ENCODE measurements at regions not wholly inside any gene's neighbourhood (a gene's known extent, or its start where the extent isn't known, plus 50 kb on each side); places are given as distances from the start of the nearest gene placed in this dataset.

GRCh38 chr6:3559561-3559960 is 102.7 kb upstream of the SLC22A23 start:
- TF ChIP-seq CTCF (IDR thresholded peaks at IDR 0.05), result no peak
- TF ChIP-seq POLR2A (IDR thresholded peaks at IDR 0.05), result no peak

Measured in testis (tissue), 2 donors.